ENCODE measurements at regions not wholly inside any gene's neighbourhood (a gene's known extent, or its start where the extent isn't known, plus 50 kb on each side); places are given as distances from the start of the nearest gene placed in this dataset.
A peak's percentile ranks its signal among the peaks of the same experiment; 100 is the strongest.

DNA sequence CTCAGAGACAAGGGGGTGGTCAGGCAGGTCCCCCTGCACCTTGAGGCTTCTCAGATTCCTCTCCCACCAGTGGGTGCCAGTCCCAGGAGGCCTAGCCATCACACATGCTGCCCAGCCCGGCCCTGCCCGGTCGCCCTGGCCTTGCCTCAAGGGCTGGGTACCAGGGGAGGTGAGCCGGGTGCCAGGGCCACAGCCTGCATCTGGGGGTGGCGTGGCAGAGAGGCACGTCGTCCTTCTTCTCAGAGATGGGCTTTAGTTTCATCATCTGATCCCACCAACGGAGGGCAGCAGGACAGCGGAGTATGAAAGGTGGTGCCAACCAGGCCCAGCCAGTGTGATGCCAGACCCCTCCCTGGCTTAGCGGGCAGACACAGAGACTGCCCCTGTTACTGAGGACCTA is 161.7 kb downstream of the TFCP2L1 start:
- H3K4me1 ChIP-seq, result no peaks in the 10 kb centered on the region
- DNase-seq, result no peak

DNA sequence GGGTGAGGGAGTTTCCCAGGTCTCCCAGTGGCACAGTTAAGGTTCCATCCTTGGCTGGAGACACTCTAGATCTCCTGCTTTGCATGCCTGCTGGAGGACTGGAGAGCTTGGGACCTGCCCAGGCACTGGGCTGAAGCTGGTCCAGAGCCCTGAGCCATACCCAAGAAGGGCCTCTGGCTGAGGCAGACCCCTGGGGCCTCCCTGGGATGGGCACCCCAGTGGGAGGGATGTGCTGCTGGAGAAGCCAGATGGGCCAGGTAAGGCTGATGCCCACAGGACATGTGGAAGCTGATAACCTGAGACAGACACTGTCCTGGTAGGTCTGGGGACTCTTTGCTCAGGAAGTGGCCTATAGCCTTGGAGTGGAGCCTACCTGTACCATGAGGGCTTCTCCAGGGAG is 160.7 kb downstream of the TFCP2L1 start:
- Histone ChIP-seq H3K4me3 (no peak overlapping the region), H3K9me3 (replicated peaks) (no peaks in the 10 kb centered on the region), H3K36me3 (no peaks in the 10 kb centered on the region), H3K27me3 (ENCODE audit: low read depth) (peaks cover 47% of the 10 kb centered on the region), H3K4me1 (no peaks in the 10 kb centered on the region), H3K27ac (replicated peaks) (no peak overlapping the region)
- intact Hi-C loops (cut with micrococcal nuclease), result no loop called here
- no peak for DNase-seq
- TF ChIP-seq, protein P1, sequence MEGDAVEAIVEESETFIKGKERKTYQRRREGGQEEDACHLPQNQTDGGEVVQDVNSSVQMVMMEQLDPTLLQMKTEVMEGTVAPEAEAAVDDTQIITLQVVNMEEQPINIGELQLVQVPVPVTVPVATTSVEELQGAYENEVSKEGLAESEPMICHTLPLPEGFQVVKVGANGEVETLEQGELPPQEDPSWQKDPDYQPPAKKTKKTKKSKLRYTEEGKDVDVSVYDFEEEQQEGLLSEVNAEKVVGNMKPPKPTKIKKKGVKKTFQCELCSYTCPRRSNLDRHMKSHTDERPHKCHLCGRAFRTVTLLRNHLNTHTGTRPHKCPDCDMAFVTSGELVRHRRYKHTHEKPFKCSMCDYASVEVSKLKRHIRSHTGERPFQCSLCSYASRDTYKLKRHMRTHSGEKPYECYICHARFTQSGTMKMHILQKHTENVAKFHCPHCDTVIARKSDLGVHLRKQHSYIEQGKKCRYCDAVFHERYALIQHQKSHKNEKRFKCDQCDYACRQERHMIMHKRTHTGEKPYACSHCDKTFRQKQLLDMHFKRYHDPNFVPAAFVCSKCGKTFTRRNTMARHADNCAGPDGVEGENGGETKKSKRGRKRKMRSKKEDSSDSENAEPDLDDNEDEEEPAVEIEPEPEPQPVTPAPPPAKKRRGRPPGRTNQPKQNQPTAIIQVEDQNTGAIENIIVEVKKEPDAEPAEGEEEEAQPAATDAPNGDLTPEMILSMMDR (IDR thresholded peaks at IDR 0.05; ENCODE audit: borderline replicate concordance), result no peak

More for the DNA sequence above, 161.7 kb downstream of the TFCP2L1 start:
- TF ChIP-seq, protein P1 (IDR thresholded peaks at IDR 0.05; ENCODE audit: borderline replicate concordance), result no peak
- intact Hi-C loops (cut with micrococcal nuclease), result no loop called here
- H3K4me3 ChIP-seq, result no peak overlapping the region
- H3K27ac ChIP-seq (replicated peaks), result no peak overlapping the region
- H3K36me3 ChIP-seq, result no peaks in the 10 kb centered on the region
- H3K9me3 ChIP-seq (replicated peaks), result no peaks in the 10 kb centered on the region
- peaks cover 47% of the 10 kb centered on the region for H3K27me3 ChIP-seq (ENCODE audit: low read depth)

DNA sequence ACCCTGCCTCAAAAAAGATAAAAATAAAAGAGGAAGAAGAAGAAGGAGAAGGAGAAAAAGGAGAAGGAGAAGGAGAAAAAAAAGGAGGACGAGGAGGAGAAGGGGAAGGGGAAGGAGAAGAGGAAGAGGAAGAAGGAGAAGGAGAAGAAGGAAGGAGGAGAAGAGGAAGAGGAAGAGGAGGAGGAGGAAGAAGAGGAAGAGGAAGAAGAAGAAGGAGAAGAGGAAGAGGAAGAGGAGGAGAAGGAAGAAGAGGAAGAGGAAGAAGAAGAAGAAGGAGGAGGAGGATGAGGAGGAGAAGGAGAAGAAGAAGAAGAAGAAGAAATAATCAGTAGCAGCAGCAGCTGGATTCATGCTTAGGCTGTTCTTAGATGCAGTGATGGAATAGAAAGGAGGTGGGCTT is 159.7 kb downstream of the TFCP2L1 start:
- Histone ChIP-seq H3K9me3 (replicated peaks) (no peaks in the 10 kb centered on the region), H3K36me3 (no peaks in the 10 kb centered on the region), H3K27me3 (ENCODE audit: low read depth) (peaks cover 47% of the 10 kb centered on the region), H3K4me3 (no peak overlapping the region), H3K27ac (replicated peaks) (no peak overlapping the region), H3K4me1 (no peaks in the 10 kb centered on the region)
- DNase-seq, result no peak
- TF ChIP-seq, protein P1 (IDR thresholded peaks at IDR 0.05; ENCODE audit: borderline replicate concordance), result no peak
- intact Hi-C loops (cut with micrococcal nuclease), result no loop called here

DNA sequence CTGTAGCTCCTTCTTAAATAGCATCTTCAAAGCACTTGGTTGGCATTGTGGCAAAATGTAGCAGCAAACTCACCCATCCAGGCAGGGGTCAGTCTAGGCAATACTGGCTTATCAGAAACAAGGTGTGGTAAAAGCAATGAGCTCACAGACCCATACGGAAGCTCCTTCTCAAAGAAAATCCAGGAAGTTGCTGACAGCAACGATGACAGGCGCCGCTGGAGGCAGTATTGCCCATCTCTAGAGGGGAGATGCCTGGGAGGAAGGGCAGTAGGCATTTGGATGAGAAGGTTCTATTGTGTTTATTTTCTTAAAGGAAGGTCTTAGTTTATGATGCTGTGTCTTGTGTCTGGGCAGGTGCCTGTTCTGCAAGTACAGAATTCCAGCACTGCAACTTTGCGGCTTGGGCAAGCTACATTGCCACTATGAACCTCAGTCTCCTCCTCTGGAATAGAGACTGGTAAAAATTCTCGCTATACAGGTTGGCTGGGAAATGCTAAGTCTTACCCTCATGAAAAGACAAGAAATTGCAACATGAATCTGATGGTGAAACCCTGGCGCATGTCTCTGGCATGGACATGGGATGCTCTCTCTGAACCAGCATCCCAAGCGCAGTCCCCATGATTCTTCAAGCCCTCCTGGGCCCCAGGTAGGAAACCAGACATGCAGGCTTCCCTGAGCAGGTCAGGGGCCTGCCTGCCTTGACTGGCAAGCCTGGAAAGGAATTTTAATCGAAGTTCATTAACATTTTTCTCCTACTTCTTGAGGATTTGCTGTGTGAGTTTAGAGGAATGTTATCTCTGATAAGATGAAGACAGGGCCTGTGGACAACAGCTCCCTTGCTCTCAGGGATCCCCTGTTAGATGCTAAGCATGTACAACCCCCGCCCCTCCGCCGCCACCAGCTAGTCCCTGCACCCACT is 156.0 kb downstream of the TFCP2L1 start:
- peak; percentile 36 for DNase-seq
- Histone ChIP-seq H3K9me3 (replicated peaks) (no peaks in the 10 kb centered on the region), H3K27ac (replicated peaks) (no peak overlapping the region), H3K27me3 (ENCODE audit: low read depth) (peaks cover 23% of the 10 kb centered on the region), H3K36me3 (no peaks in the 10 kb centered on the region), H3K4me1 (no peaks in the 10 kb centered on the region), H3K4me3 (no peak overlapping the region)
- intact Hi-C loops (cut with micrococcal nuclease), result no loop called here
- TF ChIP-seq, protein P1 (IDR thresholded peaks at IDR 0.05; ENCODE audit: borderline replicate concordance), result peak; percentile 64

DNA sequence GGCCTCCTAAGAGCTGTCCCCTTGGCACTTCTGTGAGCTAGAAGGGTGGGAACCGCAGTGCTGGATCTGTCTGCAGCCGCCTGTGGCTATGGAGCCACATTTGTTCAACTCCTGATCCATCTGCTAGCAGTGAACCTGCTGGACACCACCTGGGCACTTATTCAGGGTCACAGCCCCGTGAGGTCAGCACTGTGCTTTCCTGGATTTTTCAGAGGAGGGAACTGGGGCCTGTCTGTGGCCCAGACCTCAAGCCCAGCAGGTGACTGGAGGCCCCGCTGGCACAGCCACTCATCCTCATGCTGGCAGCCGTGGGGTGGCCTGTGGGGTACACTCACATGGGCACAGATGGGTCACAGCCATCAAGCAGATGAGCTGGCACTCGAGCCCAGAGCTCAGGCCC is 155.3 kb downstream of the TFCP2L1 start:
- TF ChIP-seq, protein P1 (IDR thresholded peaks at IDR 0.05; ENCODE audit: borderline replicate concordance), result no peak
- no peak overlapping the region for H3K27ac ChIP-seq (replicated peaks)
- no peak overlapping the region for H3K4me3 ChIP-seq
- no peaks in the 10 kb centered on the region for H3K4me1 ChIP-seq
- intact Hi-C loops (cut with micrococcal nuclease), result no loop called here
- no peaks in the 10 kb centered on the region for H3K36me3 ChIP-seq
- no peak for DNase-seq
- H3K9me3 ChIP-seq (replicated peaks), result no peaks in the 10 kb centered on the region
- peaks cover 16% of the 10 kb centered on the region for H3K27me3 ChIP-seq (ENCODE audit: low read depth)

Data from left ventricle myocardium inferior (tissue), 1 donor.